Dendritic cell treated with granulocyte-macrophage colony-stimulating factor and Interleukin-4, amounts not matched to agents 40 ng/mL and 50 ng/mL, for 4 days (primary cell): ENCODE measurements at regions not wholly inside any gene's neighbourhood (a gene's known extent, or its start where the extent isn't known, plus 50 kb on each side); places are given as distances from the start of the nearest gene placed in this dataset.

Experiments
- H3K27ac Mint-ChIP-seq: one replicate; pipeline ENCODE4 v1.8.0; 2022; ENCODE audit warnings: mild to moderate bottlenecking, mixed read lengths
- H3K27me3 Mint-ChIP-seq: one replicate; pipeline ENCODE4 v1.8.0; 2022; ENCODE audit warnings: mild to moderate bottlenecking, mixed read lengths
- H3K36me3 Mint-ChIP-seq: one replicate; pipeline ENCODE4 v1.8.0; 2022; ENCODE audit warnings: low read depth, mixed read lengths
- H3K4me1 Mint-ChIP-seq: one replicate; pipeline ENCODE4 v1.8.0; 2022; ENCODE audit warnings: low read depth, mixed read lengths
- H3K4me3 Mint-ChIP-seq: one replicate; pipeline ENCODE4 v1.8.0; 2022; ENCODE audit warnings: mild to moderate bottlenecking, moderate library complexity, mixed read lengths
- H3K9me3 Mint-ChIP-seq: one replicate; pipeline ENCODE4 v1.8.0; 2022; ENCODE audit warnings: mixed read lengths
- intact Hi-C: fragments of 100-400 bp; cut with micrococcal nuclease; formaldehyde crosslinking; loops from one replicate; pipeline ENCODE4 v1.15.0; 2022

DNA sequence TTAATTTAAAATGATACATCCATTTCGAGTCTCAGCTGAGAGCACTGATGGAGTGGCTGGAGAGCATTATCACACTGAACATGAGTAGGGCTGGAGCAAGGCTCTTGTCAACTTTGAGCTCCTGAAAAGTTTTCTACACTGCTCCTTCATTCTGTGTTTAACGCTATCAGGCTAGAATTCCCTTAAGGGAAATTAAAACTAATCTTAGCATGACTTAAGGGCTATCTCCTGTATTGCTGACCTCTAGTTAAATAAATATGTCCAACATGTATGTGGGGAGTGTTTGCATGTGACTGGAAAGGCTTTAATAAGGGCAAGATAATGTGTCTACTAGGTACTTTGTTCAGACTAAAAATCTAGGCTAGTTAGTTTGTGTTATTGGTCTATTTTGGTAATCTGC is 116.7 kb upstream of the CAND1 start:
- Mint-ChIP-seq H3K4me1 (peaks cover 11% of the 10 kb centered on the region), H3K27me3 (no peaks in the 10 kb centered on the region), H3K27ac (no peak overlapping the region), H3K9me3 (no peaks in the 10 kb centered on the region), H3K4me3 (no peak overlapping the region), H3K36me3 (no peaks in the 10 kb centered on the region)
- intact Hi-C loops, result no loop called here

DNA sequence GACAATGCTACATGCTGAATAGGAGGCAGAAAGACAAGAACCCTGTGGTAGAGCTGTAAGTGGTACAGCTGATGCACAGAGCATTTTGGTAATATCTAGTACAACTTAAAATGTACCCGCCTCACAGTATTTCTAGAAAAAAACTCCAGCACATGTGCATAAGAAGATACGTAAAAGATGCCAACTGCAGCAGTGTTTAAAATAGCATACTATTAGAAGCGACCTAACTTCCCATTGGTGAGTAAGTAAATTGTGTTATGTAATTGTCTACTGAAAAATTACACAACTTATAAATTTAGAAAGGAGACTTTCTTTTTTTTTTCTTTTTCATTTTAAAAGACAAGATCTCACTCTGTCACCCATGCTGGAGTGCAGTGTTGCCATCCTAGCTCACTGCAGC is 114.3 kb upstream of the CAND1 start:
- Mint-ChIP-seq H3K27me3 (no peaks in the 10 kb centered on the region), H3K36me3 (no peaks in the 10 kb centered on the region), H3K4me3 (no peak overlapping the region), H3K4me1 (peaks cover 11% of the 10 kb centered on the region), H3K9me3 (no peaks in the 10 kb centered on the region), H3K27ac (no peak overlapping the region)
- intact Hi-C loops, result no loop called here

- intact Hi-C loops, result no loop called here
- H3K4me1 Mint-ChIP-seq, result peaks cover 11% of the 10 kb centered on the region
- H3K4me3 Mint-ChIP-seq, result no peak overlapping the region
- no peaks in the 10 kb centered on the region for H3K9me3 Mint-ChIP-seq
- H3K27me3 Mint-ChIP-seq, result no peaks in the 10 kb centered on the region
- H3K36me3 Mint-ChIP-seq, result no peaks in the 10 kb centered on the region
- H3K27ac Mint-ChIP-seq, result no peak overlapping the region
Observed at GRCh38 chr12:67155863-67156262, 113.3 kb upstream of the CAND1 start.

- Mint-ChIP-seq H3K36me3 (no peaks in the 10 kb centered on the region), H3K27me3 (no peaks in the 10 kb centered on the region), H3K9me3 (no peaks in the 10 kb centered on the region), H3K4me3 (no peak overlapping the region), H3K4me1 (no peaks in the 10 kb centered on the region), H3K27ac (no peak overlapping the region)
- intact Hi-C loops, result loop anchor here (5.0 kb wide), 1 partner anchor 781 kb away; no protein-coding TSS in a partner anchor
Observed at GRCh38 chr12:67161322-67161918, 107.7 kb upstream of the CAND1 start.

GRCh38 chr12:67173258-67173657 is 95.9 kb upstream of the CAND1 start:
- H3K36me3 Mint-ChIP-seq, result no peaks in the 10 kb centered on the region
- no peaks in the 10 kb centered on the region for H3K27me3 Mint-ChIP-seq
- H3K9me3 Mint-ChIP-seq, result no peaks in the 10 kb centered on the region

GRCh38 chr12:67182551-67182950 is 86.6 kb upstream of the CAND1 start:
- Mint-ChIP-seq H3K4me1 (no peaks in the 10 kb centered on the region), H3K27me3 (no peaks in the 10 kb centered on the region), H3K4me3 (no peak overlapping the region), H3K27ac (no peak overlapping the region), H3K36me3 (no peaks in the 10 kb centered on the region), H3K9me3 (peaks cover 9% of the 10 kb centered on the region)
- intact Hi-C loops, result no loop called here

More at GRCh38 chr12:67173258-67173657, 95.9 kb upstream of the CAND1 start:
- intact Hi-C loops, result no loop called here
- H3K4me3 Mint-ChIP-seq, result no peak overlapping the region
- no peak overlapping the region for H3K27ac Mint-ChIP-seq
- H3K4me1 Mint-ChIP-seq, result no peaks in the 10 kb centered on the region

DNA sequence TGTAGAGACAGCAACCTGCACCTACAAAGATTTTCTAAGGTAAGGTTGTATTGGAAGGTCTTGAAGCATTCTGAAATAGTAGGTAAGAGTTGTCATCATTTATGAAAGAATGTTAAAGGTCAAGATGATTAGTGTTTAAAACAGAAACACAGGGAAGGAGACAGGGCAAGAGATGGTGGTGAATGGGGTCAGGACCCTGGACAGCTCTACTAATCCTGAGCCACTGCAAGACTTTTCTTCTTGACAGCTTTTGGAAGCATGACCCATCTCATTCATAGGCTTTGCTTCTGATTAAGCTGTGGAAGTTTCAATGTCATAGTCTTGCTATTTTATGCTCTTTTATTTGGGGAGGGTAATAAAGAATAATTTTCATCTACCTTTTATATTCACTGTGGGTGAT is 75.5 kb upstream of the CAND1 start:
- intact Hi-C loops, result no loop called here
- no peak overlapping the region for H3K4me3 Mint-ChIP-seq

DNA sequence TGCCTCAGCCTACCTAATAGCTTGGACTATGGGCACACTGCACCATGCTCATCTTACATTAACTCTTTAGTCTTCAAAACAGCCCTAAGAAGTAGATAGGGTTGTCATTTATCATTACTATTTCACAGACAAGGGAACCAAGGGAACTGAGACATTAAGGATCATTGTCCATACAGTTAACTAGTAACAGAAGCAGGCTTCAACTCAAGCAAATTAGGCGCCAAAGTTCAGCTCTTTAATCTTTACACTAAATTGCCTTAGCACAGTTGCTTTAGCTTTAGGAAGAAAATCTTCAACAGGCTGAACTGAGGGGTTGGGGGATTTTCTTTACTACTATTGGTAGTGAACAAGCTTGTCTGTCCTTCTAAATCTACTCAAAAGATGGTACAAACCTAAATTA is 68.8 kb upstream of the CAND1 start:
- intact Hi-C loops, result no loop called here
- H3K4me3 Mint-ChIP-seq, result no peak overlapping the region
- no peaks in the 10 kb centered on the region for H3K36me3 Mint-ChIP-seq
- H3K4me1 Mint-ChIP-seq, result no peaks in the 10 kb centered on the region
- H3K9me3 Mint-ChIP-seq, result no peaks in the 10 kb centered on the region
- H3K27ac Mint-ChIP-seq, result no peak overlapping the region
- no peaks in the 10 kb centered on the region for H3K27me3 Mint-ChIP-seq

More for the DNA sequence above, 75.5 kb upstream of the CAND1 start:
- Mint-ChIP-seq H3K27me3 (no peaks in the 10 kb centered on the region), H3K4me1 (no peaks in the 10 kb centered on the region), H3K36me3 (no peaks in the 10 kb centered on the region), H3K27ac (no peak overlapping the region), H3K9me3 (no peaks in the 10 kb centered on the region)

DNA sequence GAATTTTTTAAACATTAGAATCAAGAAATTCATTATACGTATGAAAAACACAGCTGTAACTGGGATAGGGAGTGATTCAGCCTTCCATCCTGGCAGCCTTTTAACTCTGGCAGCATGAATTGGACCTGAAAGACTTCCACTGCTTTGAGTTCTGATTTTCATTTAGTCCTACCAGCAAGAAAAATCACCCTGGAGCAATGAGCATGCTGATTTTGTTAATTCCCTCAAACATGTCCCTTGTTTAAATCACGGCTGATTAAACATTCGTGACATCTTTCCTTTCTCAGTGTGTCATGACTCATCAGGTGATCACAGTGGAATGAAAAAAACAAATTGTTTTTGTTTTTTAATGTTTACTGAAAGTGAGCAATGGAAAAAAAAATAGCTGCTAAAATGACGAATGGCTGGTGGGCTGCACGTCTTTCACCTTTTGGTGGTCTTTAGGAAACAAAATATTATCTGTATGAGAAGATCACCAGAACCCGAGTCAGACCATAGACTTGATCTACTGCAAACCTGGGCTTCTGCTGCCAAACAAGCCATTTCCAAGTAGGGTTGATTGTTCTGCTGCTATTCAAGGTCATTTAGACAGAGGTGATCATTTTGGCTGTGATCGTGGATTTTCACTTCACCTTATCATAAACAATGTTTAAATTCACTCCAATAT is 67.0 kb upstream of the CAND1 start:
- Mint-ChIP-seq H3K4me3 (no peak overlapping the region), H3K27me3 (no peaks in the 10 kb centered on the region), H3K4me1 (no peaks in the 10 kb centered on the region), H3K9me3 (no peaks in the 10 kb centered on the region), H3K36me3 (no peaks in the 10 kb centered on the region), H3K27ac (no peak overlapping the region)
- intact Hi-C loops, result no loop called here

DNA sequence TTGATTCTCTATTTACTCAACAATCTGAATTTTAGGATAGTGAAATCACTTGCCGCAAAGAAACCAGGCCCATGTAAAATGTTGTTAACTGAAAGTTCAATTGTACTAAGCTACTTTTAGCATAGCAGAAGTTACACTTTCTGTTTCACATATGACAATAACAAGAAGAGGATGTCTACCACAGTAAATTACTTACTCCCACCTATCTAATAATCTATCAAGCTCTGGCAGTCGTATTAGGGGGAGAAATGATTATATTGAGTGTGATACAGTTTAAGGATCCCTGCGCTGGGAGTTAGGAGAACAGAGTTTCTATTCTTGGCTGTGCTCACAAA is 66.5 kb upstream of the CAND1 start:
- H3K4me3 Mint-ChIP-seq, result no peak overlapping the region
- intact Hi-C loops, result no loop called here
- H3K36me3 Mint-ChIP-seq, result no peaks in the 10 kb centered on the region
- H3K27me3 Mint-ChIP-seq, result no peaks in the 10 kb centered on the region
- H3K9me3 Mint-ChIP-seq, result no peaks in the 10 kb centered on the region
- H3K27ac Mint-ChIP-seq, result no peak overlapping the region
- H3K4me1 Mint-ChIP-seq, result no peaks in the 10 kb centered on the region

- Mint-ChIP-seq H3K27ac (no peak overlapping the region), H3K27me3 (no peaks in the 10 kb centered on the region), H3K36me3 (no peaks in the 10 kb centered on the region), H3K9me3 (no peaks in the 10 kb centered on the region), H3K4me3 (no peak overlapping the region), H3K4me1 (no peaks in the 10 kb centered on the region)
- intact Hi-C loops, result no loop called here
Observed at GRCh38 chr12:67208281-67209067, 60.7 kb upstream of the CAND1 start.

DNA sequence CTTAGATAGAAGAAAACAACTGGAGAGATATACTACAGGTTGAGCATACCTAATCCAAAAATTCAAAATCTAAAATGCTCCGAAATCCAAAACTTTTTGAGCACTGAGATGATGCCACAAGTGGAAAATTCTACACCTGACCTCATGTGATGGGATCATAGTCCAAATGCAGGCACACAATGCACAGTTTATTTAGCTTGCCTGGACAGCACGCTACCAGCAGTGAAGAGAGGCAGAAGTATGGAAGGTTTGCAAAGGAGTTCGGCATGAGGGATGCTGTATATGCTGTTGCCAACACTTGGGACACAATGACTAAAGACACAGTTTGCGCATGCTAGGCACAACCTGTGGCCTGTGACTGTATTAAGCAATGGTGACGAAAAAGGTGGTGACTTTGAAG is 58.1 kb upstream of the CAND1 start:
- intact Hi-C loops, result no loop called here
- Mint-ChIP-seq H3K27me3 (peaks cover 5% of the 10 kb centered on the region), H3K27ac (no peak overlapping the region), H3K4me1 (no peaks in the 10 kb centered on the region), H3K9me3 (no peaks in the 10 kb centered on the region), H3K36me3 (no peaks in the 10 kb centered on the region), H3K4me3 (no peak overlapping the region)

DNA sequence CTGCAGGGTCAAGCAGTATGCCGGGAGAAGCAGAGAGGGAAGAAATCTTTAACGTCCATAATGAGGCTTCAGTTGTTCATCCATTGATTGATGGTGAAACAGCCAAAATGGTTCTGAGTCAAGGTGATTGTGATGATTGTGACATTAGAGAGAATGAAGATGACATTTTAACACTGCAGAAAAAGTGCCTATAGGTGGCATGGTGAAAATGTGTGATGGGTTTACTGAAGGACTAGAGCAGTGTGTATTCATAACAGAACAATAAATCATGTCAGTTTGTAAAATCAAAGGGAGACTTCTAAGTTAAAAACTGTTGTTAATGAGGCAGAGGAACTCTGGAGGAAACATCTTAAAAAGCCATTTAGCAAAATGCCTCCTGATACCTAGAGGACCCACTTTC is 57.7 kb upstream of the CAND1 start:
- H3K27me3 Mint-ChIP-seq, result peaks cover 6% of the 10 kb centered on the region
- H3K4me3 Mint-ChIP-seq, result no peak overlapping the region
- no peak overlapping the region for H3K27ac Mint-ChIP-seq
- H3K36me3 Mint-ChIP-seq, result no peaks in the 10 kb centered on the region
- no peaks in the 10 kb centered on the region for H3K4me1 Mint-ChIP-seq
- intact Hi-C loops, result no loop called here
- no peaks in the 10 kb centered on the region for H3K9me3 Mint-ChIP-seq

DNA sequence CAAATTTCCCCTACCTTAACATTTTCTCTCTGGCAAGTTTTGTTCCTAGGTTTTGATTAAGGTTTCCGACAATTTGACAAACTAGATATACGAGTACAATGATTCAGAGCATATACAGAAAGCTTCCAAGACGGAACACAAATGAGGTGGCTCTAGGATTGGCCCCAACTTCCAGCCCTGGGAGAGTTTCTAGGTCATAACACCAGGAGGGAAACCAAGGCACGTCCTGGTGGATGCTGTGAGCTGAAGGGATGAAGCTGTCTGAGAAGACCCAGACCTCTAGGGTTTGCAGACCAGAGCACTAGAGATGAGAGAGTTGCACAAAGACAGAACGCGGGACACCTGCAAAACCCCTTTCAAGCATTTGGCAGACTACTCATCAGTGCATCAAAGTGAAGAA is 51.5 kb upstream of the CAND1 start:
- no peak overlapping the region for H3K27ac Mint-ChIP-seq
- H3K4me1 Mint-ChIP-seq, result no peaks in the 10 kb centered on the region
- intact Hi-C loops, result no loop called here
- H3K9me3 Mint-ChIP-seq, result no peaks in the 10 kb centered on the region
- no peaks in the 10 kb centered on the region for H3K36me3 Mint-ChIP-seq
- peaks cover 13% of the 10 kb centered on the region for H3K27me3 Mint-ChIP-seq
- no peak overlapping the region for H3K4me3 Mint-ChIP-seq
